ENCODE measurements at regions not wholly inside any gene's neighbourhood (a gene's known extent, or its start where the extent isn't known, plus 50 kb on each side); places are given as distances from the start of the nearest gene placed in this dataset.

GRCh38 chr3:23100106-23100505 is 103.0 kb upstream of the UBE2E2 start:
- intact Hi-C loops (cut with micrococcal nuclease), result no loop called here
- no peak overlapping the region for H3K27ac Mint-ChIP-seq
- peaks cover 0 to 4% of the 10 kb centered on the region in 2 donors for H3K9me3 Mint-ChIP-seq
- no peaks in the 10 kb centered on the region for H3K36me3 Mint-ChIP-seq
- H3K27me3 ChIP-seq (ENCODE audit: control insufficient read depth, insufficient read depth, low read length), result no peaks in the 10 kb centered on the region
- H3K27ac ChIP-seq (ENCODE audit: low read length), result no peak overlapping the region
- ATAC-seq (no peak), DNase-seq (no peak)
- WGBS (ENCODE audit: insufficient coverage), result 96% methylated on average over 9 of the region's 9 CpGs
- no peaks in the 10 kb centered on the region for H3K9me3 ChIP-seq (ENCODE audit: control insufficient read depth, insufficient read depth, low read length)
- H3K36me3 ChIP-seq (ENCODE audit: control insufficient read depth, insufficient read depth, low read length), result no peaks in the 10 kb centered on the region
- H3K4me1 Mint-ChIP-seq, result no peaks in the 10 kb centered on the region
- no peak overlapping the region for H3K4me3 Mint-ChIP-seq
- TF ChIP-seq, protein P1, sequence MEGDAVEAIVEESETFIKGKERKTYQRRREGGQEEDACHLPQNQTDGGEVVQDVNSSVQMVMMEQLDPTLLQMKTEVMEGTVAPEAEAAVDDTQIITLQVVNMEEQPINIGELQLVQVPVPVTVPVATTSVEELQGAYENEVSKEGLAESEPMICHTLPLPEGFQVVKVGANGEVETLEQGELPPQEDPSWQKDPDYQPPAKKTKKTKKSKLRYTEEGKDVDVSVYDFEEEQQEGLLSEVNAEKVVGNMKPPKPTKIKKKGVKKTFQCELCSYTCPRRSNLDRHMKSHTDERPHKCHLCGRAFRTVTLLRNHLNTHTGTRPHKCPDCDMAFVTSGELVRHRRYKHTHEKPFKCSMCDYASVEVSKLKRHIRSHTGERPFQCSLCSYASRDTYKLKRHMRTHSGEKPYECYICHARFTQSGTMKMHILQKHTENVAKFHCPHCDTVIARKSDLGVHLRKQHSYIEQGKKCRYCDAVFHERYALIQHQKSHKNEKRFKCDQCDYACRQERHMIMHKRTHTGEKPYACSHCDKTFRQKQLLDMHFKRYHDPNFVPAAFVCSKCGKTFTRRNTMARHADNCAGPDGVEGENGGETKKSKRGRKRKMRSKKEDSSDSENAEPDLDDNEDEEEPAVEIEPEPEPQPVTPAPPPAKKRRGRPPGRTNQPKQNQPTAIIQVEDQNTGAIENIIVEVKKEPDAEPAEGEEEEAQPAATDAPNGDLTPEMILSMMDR (IDR thresholded peaks at IDR 0.05), result no peak
- H3K4me1 ChIP-seq (ENCODE audit: control insufficient read depth, insufficient read depth, low read length), result no peaks in the 10 kb centered on the region
- no peaks in the 10 kb centered on the region for H3K27me3 Mint-ChIP-seq (ENCODE audit: low read depth in 2 of 2)
- no peak overlapping the region for H3K4me3 ChIP-seq (ENCODE audit: low read length)

DNA sequence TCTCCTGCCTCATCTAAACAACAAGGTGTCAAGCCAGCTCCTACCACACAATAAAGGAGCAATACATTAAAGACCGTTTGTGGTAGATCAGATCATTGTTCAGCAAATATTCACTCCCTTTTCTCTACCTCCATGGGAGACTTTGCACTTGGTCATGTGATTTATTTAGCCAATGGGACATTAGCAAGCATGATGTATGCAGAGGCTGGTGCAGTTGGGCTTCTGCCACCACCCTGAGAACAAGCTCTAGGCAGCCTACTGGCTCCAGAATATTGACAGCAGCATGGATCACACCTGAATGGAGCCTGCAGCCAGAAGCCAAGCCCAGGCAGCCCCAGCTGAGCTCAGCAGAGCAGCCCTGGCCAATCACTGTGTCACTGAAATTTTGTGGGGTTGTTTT is 99.4 kb upstream of the UBE2E2 start:
- Mint-ChIP-seq H3K27me3 (ENCODE audit: low read depth in 2 of 2) (peaks cover 0 to 8% of the 10 kb centered on the region in 2 donors), H3K27ac (no peak overlapping the region), H3K36me3 (no peaks in the 10 kb centered on the region), H3K9me3 (peaks cover 0 to 4% of the 10 kb centered on the region in 2 donors), H3K4me1 (peaks cover 8% of the 10 kb centered on the region in 2 donors), H3K4me3 (no peak overlapping the region)
- 73% methylated on average over 1 of the region's 1 CpG for WGBS (ENCODE audit: insufficient coverage)
- Histone ChIP-seq H3K4me1 (ENCODE audit: control insufficient read depth, insufficient read depth, low read length) (no peaks in the 10 kb centered on the region), H3K4me3 (ENCODE audit: low read length) (no peak overlapping the region), H3K36me3 (ENCODE audit: control insufficient read depth, insufficient read depth, low read length) (no peaks in the 10 kb centered on the region), H3K27me3 (ENCODE audit: control insufficient read depth, insufficient read depth, low read length) (no peaks in the 10 kb centered on the region), H3K9me3 (ENCODE audit: control insufficient read depth, insufficient read depth, low read length) (no peaks in the 10 kb centered on the region), H3K27ac (ENCODE audit: low read length) (no peak overlapping the region)
- ATAC-seq (no peak), DNase-seq (no peak)
- TF ChIP-seq, protein P1 (IDR thresholded peaks at IDR 0.05), result no peak
- intact Hi-C loops (cut with micrococcal nuclease), result no loop called here

DNA sequence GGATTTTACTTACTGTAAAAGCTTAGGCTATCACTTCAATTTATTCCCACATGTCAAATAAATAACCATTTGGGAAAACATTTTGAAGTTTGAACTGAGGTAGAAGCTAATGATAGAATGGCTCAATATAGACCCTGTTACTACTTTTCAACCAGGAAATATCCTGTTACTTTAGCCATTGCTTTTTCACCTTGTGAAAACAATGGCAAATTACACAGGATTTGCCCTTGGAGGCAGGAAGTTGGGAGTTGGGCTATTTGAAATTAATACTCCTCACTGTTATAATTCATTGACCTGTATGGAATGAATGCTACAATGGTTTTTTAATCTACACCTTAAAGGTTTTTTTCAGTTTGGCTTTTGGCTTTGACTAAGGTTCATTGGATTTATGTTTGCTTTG is 98.1 kb upstream of the UBE2E2 start:
- H3K27ac ChIP-seq (ENCODE audit: low read length), result no peak overlapping the region
- ATAC-seq (no peak), DNase-seq (no peak)
- Mint-ChIP-seq H3K27me3 (ENCODE audit: low read depth in 2 of 2) (peaks cover 0 to 12% of the 10 kb centered on the region in 2 donors), H3K4me1 (peaks cover 8 to 11% of the 10 kb centered on the region in 2 donors), H3K9me3 (peaks cover 0 to 2% of the 10 kb centered on the region in 2 donors), H3K27ac (no peak overlapping the region), H3K36me3 (no peaks in the 10 kb centered on the region), H3K4me3 (no peak overlapping the region)
- no peaks in the 10 kb centered on the region for H3K36me3 ChIP-seq (ENCODE audit: control insufficient read depth, insufficient read depth, low read length)
- intact Hi-C loops (cut with micrococcal nuclease), result no loop called here
- TF ChIP-seq, protein P1 (IDR thresholded peaks at IDR 0.05), result no peak
- H3K27me3 ChIP-seq (ENCODE audit: control insufficient read depth, insufficient read depth, low read length), result no peaks in the 10 kb centered on the region
- H3K9me3 ChIP-seq (ENCODE audit: control insufficient read depth, insufficient read depth, low read length), result no peaks in the 10 kb centered on the region
- no peak overlapping the region for H3K4me3 ChIP-seq (ENCODE audit: low read length)
- H3K4me1 ChIP-seq (ENCODE audit: control insufficient read depth, insufficient read depth, low read length), result no peaks in the 10 kb centered on the region

DNA sequence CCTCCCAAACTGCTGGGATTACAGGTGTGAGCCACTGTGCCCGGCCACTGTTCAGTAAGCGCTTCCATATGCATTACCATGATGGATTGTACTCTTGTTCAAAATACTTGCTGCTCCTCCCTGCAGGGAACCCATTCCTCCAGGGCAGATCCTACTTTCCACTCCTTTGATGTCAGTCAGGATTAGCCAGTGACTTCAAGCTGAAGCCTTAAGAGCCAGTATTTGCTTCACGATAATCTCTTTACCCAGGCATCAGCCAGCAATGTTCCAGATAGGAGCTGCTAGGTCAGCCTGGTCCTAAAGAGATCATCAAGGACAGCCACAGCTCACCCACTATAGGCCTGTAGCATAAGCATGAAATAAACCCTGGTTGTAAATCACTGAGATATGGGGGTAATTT is 96.5 kb upstream of the UBE2E2 start:
- ATAC-seq (no peak), DNase-seq (no peak)
- TF ChIP-seq, protein P1 (IDR thresholded peaks at IDR 0.05), result no peak
- Histone ChIP-seq H3K27ac (ENCODE audit: low read length) (no peak overlapping the region), H3K27me3 (ENCODE audit: control insufficient read depth, insufficient read depth, low read length) (no peaks in the 10 kb centered on the region), H3K9me3 (ENCODE audit: control insufficient read depth, insufficient read depth, low read length) (no peaks in the 10 kb centered on the region), H3K4me3 (ENCODE audit: low read length) (no peak overlapping the region), H3K4me1 (ENCODE audit: control insufficient read depth, insufficient read depth, low read length) (no peaks in the 10 kb centered on the region), H3K36me3 (ENCODE audit: control insufficient read depth, insufficient read depth, low read length) (no peaks in the 10 kb centered on the region)
- Mint-ChIP-seq H3K27me3 (ENCODE audit: low read depth in 2 of 2) (peaks cover 2 to 12% of the 10 kb centered on the region in 2 donors), H3K9me3 (no peaks in the 10 kb centered on the region), H3K4me3 (no peak overlapping the region), H3K27ac (no peak overlapping the region), H3K4me1 (peaks cover 8 to 11% of the 10 kb centered on the region in 2 donors), H3K36me3 (no peaks in the 10 kb centered on the region)
- 90% methylated on average over 3 of the region's 3 CpGs for WGBS (ENCODE audit: insufficient coverage)
- intact Hi-C loops (cut with micrococcal nuclease), result no loop called here
